ENCODE measurements at regions not wholly inside any gene's neighbourhood (a gene's known extent, or its start where the extent isn't known, plus 50 kb on each side); places are given as distances from the start of the nearest gene placed in this dataset.
"Not testable (repeated sequence)": the region's sequence is repeated elsewhere in the genome, so short reads cannot be mapped to it uniquely, and the experiment has no call there.

DNA sequence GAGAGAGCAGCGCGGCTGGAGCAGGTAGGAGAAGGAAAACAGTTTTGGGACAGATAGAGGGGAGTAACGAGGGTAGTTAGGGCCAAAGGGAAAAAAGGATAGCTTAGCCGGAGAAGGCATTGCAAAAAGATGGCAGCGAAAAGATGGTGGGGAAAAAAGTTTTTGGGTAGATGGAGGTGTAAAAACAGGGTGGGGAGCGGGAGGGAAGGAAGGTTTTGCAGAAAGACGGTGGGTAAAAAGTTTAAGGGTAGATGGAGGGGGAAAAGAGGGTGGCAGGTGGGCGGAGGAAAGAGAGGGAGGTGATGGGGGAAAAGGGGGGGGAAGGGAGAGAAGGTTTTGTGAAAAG, 174.2 kb downstream of the USP22 start:
- Histone ChIP-seq H4K20me1 (ENCODE audit: insufficient read depth, poor library complexity, severe bottlenecking) (peaks cover 31% of the 10 kb centered on the region), H3K27ac (peak overlapping the region; percentile 68), H3K79me2 (peaks cover 37% of the 10 kb centered on the region), H3K4me2 (peak overlapping the region; percentile 75), H3K4me3 (peak overlapping the region; percentile 34), H2AFZ (peak overlapping the region; percentile 32)
- H3K27me3 ChIP-seq; H3K9me2 ChIP-seq (replicated peaks; ENCODE audit: insufficient read depth); H3K9me3 ChIP-seq (ENCODE audit: low read depth); DNase-seq (ENCODE audit: low spot score); H3K36me3 ChIP-seq (replicated peaks; ENCODE audit: insufficient read depth, low read depth); H3K4me1 ChIP-seq (ENCODE audit: insufficient read depth): not testable (repeated sequence)
- WGBS (ENCODE audit: low lambda C conversion rate, missing lambda C conversion rate): 6% methylated on average over 7 of the region's 8 CpGs

DNA sequence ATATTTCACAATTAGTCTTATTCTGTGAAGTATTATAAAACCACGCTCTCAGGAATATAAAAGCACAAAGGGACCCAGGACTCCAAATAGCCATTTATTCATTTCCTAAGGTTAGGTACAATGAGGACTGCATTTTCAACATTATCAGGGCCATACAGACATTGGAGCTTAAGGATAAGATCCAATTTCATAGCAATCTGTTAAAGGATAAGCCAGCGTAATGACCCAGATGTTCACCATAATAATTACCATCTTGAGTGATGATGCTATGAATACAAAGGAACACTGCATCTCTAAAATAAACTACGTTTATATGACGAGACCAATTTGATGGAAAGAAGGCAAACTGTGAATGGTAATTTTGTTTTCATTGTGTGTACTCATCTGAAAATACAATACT, 169.6 kb downstream of the USP22 start:
- H3K36me3 ChIP-seq (replicated peaks; ENCODE audit: insufficient read depth, low read depth); H2AFZ ChIP-seq; H3K4me1 ChIP-seq (ENCODE audit: insufficient read depth); H3K9me2 ChIP-seq (replicated peaks; ENCODE audit: insufficient read depth); H3K9me3 ChIP-seq (ENCODE audit: low read depth); DNase-seq (ENCODE audit: low spot score); H3K27me3 ChIP-seq; H3K27ac ChIP-seq; H3K4me3 ChIP-seq; H3K4me2 ChIP-seq: not testable (repeated sequence)
- 67% methylated on average over 4 of the region's 4 CpGs for WGBS (ENCODE audit: low lambda C conversion rate, missing lambda C conversion rate)
- peaks cover 53% of the 10 kb centered on the region for H4K20me1 ChIP-seq (ENCODE audit: insufficient read depth, poor library complexity, severe bottlenecking)
- peaks cover 83% of the 10 kb centered on the region for H3K79me2 ChIP-seq

DNA sequence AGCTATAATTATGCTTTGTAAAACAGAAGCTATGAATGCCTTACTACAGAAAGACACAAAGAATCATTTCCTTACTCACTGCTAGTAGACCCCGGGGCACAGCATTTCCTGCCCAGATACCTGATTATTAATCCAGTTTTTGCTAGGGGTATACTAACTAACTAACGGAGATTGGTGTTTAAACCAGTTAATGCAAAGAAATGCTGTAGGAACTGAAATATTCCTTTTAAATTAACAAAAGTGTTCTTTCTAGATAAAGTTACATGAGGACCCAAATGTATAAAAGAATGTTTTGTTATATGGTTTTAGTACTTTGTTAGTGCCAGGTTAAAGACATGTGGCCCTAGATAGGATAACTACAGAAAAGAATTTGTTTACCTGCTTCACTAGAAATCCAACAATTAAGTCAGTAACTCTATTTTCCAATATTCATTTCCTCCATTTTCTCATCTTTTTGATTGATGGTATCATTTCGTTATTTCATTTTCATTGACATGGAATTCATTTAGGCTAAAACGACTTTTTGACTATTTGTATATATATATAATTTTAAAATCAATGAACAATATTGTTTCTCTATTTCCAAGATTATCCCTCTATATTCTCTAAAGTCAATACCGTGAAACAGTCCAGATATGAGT, 169.0 kb downstream of the USP22 start:
- not testable (repeated sequence) for H3K4me2 ChIP-seq

DNA sequence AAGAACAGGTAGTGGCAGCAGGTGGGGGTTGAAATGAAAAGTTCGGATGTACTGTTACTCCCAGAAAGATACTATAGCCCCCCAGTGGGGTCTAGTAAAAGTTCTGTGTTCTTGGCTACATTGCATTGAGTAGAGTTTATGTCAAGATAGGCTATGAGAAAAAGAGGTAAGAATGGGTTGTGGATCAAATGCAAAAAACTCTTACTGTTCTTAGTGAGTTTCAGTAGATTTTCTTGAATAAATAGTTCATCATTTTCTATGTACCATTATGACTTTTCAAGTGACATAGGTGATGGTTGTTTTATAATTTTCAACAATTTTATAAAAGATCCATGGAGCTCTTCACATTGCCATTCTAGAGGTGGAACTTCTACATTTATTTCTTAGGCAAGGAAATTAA, 165.4 kb downstream of the USP22 start:
- DNase-seq (ENCODE audit: low spot score); H3K4me2 ChIP-seq; H2AFZ ChIP-seq; H3K36me3 ChIP-seq (replicated peaks; ENCODE audit: insufficient read depth, low read depth); H3K9me3 ChIP-seq (ENCODE audit: low read depth); H3K27me3 ChIP-seq; H3K9me2 ChIP-seq (replicated peaks; ENCODE audit: insufficient read depth); H3K4me1 ChIP-seq (ENCODE audit: insufficient read depth); H3K27ac ChIP-seq; H3K4me3 ChIP-seq: not testable (repeated sequence)
- WGBS (ENCODE audit: low lambda C conversion rate, missing lambda C conversion rate): 88% methylated on average over 1 of the region's 1 CpG
- Histone ChIP-seq H3K79me2 (peaks cover 94% of the 10 kb centered on the region), H4K20me1 (ENCODE audit: insufficient read depth, poor library complexity, severe bottlenecking) (peaks cover 49% of the 10 kb centered on the region)

More for the DNA sequence above, 169.0 kb downstream of the USP22 start:
- H3K27me3 ChIP-seq; H3K4me1 ChIP-seq (ENCODE audit: insufficient read depth); H3K4me3 ChIP-seq; H3K9me3 ChIP-seq (ENCODE audit: low read depth); H3K27ac ChIP-seq; DNase-seq (ENCODE audit: low spot score); H2AFZ ChIP-seq; H3K36me3 ChIP-seq (replicated peaks; ENCODE audit: insufficient read depth, low read depth); H3K9me2 ChIP-seq (replicated peaks; ENCODE audit: insufficient read depth): not testable (repeated sequence)
- peaks cover 55% of the 10 kb centered on the region for H4K20me1 ChIP-seq (ENCODE audit: insufficient read depth, poor library complexity, severe bottlenecking)
- WGBS (ENCODE audit: low lambda C conversion rate, missing lambda C conversion rate): 90% methylated on average over 5 of the region's 5 CpGs
- peaks cover 89% of the 10 kb centered on the region for H3K79me2 ChIP-seq

DNA sequence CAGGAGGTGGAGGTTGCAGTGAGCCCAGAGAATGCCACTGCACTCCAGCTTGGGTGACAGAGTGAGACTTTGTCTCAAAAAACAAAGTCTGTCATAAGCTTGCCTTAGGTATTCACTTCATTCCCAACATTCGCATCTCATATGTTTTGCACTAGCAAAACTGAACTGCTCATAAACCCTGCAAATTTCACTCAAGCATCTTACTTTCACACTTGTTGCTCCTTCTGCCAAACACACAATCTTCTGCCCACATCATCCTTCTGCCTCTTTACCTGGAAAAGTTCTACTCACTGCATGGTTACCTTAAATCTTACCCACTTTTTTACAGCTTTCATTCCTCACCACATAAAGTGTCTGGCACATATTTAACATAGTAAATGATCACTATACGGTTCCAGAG, 152.5 kb downstream of the USP22 start:
- Histone ChIP-seq H3K27me3 (no peaks in the 10 kb centered on the region), H3K9me2 (replicated peaks; ENCODE audit: insufficient read depth) (no peaks in the 10 kb centered on the region), H3K79me2 (peaks cover 28% of the 10 kb centered on the region), H3K4me3 (no peak overlapping the region), H3K4me2 (no peak overlapping the region), H3K27ac (no peak overlapping the region), H3K4me1 (ENCODE audit: insufficient read depth) (peaks cover 10% of the 10 kb centered on the region), H3K9me3 (ENCODE audit: low read depth) (no peaks in the 10 kb centered on the region), H4K20me1 (ENCODE audit: insufficient read depth, poor library complexity, severe bottlenecking) (peaks cover 28% of the 10 kb centered on the region), H2AFZ (no peak overlapping the region), H3K36me3 (replicated peaks; ENCODE audit: insufficient read depth, low read depth) (no peaks in the 10 kb centered on the region)
- 92% methylated on average over 2 of the region's 2 CpGs for WGBS (ENCODE audit: low lambda C conversion rate, missing lambda C conversion rate)
- DNase-seq (ENCODE audit: low spot score): no peak
- TF ChIP-seq, protein P1, sequence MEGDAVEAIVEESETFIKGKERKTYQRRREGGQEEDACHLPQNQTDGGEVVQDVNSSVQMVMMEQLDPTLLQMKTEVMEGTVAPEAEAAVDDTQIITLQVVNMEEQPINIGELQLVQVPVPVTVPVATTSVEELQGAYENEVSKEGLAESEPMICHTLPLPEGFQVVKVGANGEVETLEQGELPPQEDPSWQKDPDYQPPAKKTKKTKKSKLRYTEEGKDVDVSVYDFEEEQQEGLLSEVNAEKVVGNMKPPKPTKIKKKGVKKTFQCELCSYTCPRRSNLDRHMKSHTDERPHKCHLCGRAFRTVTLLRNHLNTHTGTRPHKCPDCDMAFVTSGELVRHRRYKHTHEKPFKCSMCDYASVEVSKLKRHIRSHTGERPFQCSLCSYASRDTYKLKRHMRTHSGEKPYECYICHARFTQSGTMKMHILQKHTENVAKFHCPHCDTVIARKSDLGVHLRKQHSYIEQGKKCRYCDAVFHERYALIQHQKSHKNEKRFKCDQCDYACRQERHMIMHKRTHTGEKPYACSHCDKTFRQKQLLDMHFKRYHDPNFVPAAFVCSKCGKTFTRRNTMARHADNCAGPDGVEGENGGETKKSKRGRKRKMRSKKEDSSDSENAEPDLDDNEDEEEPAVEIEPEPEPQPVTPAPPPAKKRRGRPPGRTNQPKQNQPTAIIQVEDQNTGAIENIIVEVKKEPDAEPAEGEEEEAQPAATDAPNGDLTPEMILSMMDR (IDR thresholded peaks at IDR 0.05; ENCODE audit: poor library complexity): no peak
- TF ChIP-seq EZH2 (IDR thresholded peaks at IDR 0.05; ENCODE audit: borderline replicate concordance): no peak
- no peak for TF ChIP-seq EZH2phosphoT487 (IDR thresholded peaks at IDR 0.05; ENCODE audit: low read depth, severe bottlenecking, unreplicated experiment)

DNA sequence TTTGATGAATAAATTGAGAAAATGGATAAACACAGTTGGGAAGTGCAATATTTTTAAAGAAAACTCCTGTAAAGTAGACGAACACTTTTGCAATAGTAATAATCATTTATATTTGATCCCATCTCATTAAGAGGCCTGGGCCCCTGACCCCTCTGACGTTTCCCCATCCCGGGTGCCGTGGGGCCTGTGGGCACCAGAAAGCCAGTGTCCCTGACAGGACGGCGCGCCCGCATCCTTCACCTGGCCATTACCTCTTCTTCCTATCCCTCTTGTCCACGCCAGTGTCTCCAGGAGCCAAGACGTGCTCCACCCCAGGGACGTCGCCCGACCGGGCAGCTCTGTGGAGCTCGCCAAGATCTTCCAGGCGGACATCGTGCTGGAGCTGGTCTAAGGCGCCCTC, 147.4 kb downstream of the USP22 start:
- DNase-seq (ENCODE audit: low spot score); H3K36me3 ChIP-seq (replicated peaks; ENCODE audit: insufficient read depth, low read depth); H3K4me1 ChIP-seq (ENCODE audit: insufficient read depth); H3K9me3 ChIP-seq (ENCODE audit: low read depth); H3K4me3 ChIP-seq; H3K27me3 ChIP-seq; H4K20me1 ChIP-seq (ENCODE audit: insufficient read depth, poor library complexity, severe bottlenecking); H3K79me2 ChIP-seq; H3K9me2 ChIP-seq (replicated peaks; ENCODE audit: insufficient read depth); H2AFZ ChIP-seq; H3K4me2 ChIP-seq; H3K27ac ChIP-seq: not testable (repeated sequence)
- WGBS (ENCODE audit: low lambda C conversion rate, missing lambda C conversion rate): 99% methylated on average over 10 of the region's 18 CpGs

Data from hepatocyte (in vitro differentiated cells).